ENCODE measurements at regions not wholly inside any gene's neighbourhood (a gene's known extent, or its start where the extent isn't known, plus 50 kb on each side); places are given as distances from the start of the nearest gene placed in this dataset.

DNA sequence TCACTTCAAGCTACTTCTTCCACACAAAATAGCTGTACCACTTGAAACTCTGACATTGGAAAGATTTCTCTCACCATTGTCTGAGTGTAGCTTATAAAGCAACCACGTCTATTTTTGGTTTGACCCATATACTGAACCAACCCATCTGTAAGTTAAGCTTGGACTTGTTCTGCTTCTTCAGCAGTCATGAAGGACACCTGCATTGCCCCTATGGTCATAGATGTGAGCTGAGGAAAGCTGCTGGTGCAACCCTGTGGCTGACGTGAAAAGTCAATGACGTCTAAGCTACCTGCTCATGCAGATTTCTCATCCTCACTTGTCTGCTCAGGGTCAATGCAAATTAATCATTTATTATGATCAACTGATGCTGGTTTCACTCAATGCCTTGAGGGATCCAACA is 417.4 kb downstream of the CETN3 start:
- H3K4me3 ChIP-seq (ENCODE audit: low read length), result no peak overlapping the region
- DNase-seq (ENCODE audit: low read depth), result no peak
- TF ChIP-seq, protein P1, sequence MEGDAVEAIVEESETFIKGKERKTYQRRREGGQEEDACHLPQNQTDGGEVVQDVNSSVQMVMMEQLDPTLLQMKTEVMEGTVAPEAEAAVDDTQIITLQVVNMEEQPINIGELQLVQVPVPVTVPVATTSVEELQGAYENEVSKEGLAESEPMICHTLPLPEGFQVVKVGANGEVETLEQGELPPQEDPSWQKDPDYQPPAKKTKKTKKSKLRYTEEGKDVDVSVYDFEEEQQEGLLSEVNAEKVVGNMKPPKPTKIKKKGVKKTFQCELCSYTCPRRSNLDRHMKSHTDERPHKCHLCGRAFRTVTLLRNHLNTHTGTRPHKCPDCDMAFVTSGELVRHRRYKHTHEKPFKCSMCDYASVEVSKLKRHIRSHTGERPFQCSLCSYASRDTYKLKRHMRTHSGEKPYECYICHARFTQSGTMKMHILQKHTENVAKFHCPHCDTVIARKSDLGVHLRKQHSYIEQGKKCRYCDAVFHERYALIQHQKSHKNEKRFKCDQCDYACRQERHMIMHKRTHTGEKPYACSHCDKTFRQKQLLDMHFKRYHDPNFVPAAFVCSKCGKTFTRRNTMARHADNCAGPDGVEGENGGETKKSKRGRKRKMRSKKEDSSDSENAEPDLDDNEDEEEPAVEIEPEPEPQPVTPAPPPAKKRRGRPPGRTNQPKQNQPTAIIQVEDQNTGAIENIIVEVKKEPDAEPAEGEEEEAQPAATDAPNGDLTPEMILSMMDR (conservative IDR thresholded peaks at IDR 0.05; ENCODE audit: low read depth, low read length), result no peak

DNA sequence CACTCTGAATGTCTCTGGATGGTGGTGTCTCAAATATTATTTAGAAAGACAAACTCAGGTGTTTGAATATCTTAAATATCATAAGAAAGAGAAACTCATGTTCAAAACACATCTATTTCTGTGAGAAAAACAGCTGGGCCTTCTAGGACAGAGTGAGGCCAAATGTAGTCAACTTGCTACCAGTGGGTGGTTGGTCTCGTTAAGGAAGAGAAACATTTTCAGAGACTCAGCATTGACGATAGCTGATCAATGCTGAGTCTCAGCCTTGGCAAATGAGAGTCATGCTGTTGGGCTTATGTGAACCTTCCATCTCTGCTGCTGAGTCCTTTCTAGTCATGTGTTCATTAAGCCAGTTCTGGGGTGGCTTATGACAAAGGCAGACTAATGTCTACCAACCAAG is 418.0 kb downstream of the CETN3 start:
- no peak for DNase-seq (ENCODE audit: low read depth)
- TF ChIP-seq, protein P1 (conservative IDR thresholded peaks at IDR 0.05; ENCODE audit: low read depth, low read length), result no peak
- H3K4me3 ChIP-seq (ENCODE audit: low read length), result no peak overlapping the region

DNA sequence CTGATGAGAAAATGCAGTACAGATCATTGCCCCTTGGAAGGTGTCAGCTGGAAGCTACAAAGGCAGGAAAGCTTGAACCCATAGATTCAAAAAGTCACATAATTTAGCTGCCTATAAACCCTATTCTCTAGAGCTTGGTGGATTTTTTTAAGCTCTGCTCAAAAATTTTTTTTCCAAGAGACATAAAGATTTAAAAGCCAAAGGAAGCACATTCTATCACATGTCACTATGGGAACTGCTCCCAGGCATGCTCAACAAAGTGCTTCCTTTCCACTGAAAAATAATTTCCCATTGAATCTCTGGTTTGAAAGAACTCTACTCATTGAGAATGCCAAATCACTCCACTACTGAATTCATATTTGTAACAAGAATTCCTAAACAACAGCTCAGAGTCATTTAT is 419.8 kb downstream of the CETN3 start:
- TF ChIP-seq, protein P1 (conservative IDR thresholded peaks at IDR 0.05; ENCODE audit: low read depth, low read length), result no peak
- no peak for DNase-seq (ENCODE audit: low read depth)
- H3K4me3 ChIP-seq (ENCODE audit: low read length), result no peak overlapping the region

DNA sequence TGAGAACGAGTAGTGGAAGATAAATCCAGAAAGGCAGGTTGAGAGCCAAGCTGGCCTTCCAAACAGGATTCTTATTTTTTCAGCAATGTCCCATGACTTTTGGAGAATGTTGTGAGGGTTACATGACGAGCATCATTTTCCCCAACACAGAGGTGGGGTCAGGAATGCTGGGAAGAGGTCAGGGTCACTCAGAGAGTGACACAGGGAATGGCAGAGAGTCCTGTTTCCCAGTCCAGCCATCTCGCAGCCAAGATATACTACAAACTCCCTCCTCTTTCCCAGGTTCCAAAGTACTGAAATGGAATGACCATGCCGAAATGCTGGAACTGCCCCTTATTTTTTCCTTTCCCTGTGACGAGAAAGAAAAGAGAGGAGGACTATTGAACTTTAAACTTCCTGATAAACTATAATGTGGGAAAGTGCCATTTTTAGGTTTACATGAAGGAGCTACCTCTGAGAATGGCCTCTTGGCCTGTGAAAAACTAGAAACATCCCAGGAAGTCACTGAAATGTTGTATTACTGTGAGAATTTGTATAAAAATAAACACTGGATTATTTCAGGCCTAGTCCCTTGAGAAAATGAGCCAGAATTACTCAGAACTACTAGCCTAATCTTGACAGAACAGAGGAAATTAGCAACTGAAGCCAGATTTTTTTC is 420.4 kb downstream of the CETN3 start:
- H3K4me3 ChIP-seq (ENCODE audit: low read length), result no peak overlapping the region
- no peak for DNase-seq (ENCODE audit: low read depth)
- TF ChIP-seq, protein P1 (conservative IDR thresholded peaks at IDR 0.05; ENCODE audit: low read depth, low read length), result no peak

DNA sequence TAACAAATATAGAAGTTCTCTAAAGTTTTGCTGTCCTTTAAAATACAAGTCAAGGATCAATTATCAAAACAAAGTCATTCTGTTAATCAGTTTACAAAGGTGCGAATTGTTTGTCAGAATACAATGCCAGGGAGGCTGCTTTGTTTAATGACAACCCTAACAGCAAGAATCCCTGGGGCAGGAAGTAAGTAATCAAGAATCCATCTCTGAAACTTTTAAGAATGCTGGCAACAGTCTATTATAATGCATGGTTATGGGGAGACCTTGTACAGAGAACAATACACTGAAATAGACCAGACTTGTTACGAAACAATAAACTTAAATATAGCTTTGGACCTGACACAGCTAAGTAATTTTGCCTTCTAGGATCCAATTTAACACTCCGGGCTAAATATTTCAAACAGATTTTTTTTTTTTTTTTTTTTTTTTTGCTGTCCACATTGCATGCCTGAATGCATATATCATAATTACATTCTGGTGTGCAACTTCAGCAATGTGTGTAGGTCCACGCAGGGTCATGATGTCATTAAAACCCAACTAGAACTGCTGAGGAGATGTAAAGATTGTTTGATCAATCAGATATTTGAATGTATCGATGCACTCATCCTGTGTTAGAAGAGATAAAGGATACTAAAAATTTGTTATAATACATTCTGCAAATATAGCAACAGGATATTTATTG is 421.3 kb downstream of the CETN3 start:
- H3K4me3 ChIP-seq (ENCODE audit: low read length), result no peak overlapping the region
- DNase-seq (ENCODE audit: low read depth), result no peak
- TF ChIP-seq, protein P1 (conservative IDR thresholded peaks at IDR 0.05; ENCODE audit: low read depth, low read length), result no peak

DNA sequence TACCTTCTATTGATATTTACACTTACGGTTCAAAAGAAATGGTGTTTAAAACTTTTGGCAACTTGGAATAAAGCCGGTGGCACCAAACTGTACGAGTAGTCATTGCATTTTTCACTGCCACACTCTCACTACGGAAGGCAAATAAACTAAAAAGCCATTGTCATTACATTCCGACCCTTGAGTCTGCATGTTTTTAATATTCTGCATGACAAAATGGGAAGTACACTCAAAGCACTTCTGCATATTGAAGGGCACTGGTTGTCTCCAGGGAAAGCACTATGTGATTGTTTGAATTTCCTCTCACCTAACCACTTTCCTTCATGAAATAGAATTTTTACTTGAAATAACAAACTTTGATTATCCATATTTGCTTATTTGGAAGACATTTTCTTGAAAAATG is 426.3 kb downstream of the CETN3 start:
- TF ChIP-seq, protein P1 (conservative IDR thresholded peaks at IDR 0.05; ENCODE audit: low read depth, low read length), result no peak
- DNase-seq (ENCODE audit: low read depth), result no peak
- H3K4me3 ChIP-seq (ENCODE audit: low read length), result no peak overlapping the region

Measured in retinal pigment epithelial cell (primary cell).